ENCODE measurements at regions not wholly inside any gene's neighbourhood (a gene's known extent, or its start where the extent isn't known, plus 50 kb on each side); places are given as distances from the start of the nearest gene placed in this dataset.

DNA sequence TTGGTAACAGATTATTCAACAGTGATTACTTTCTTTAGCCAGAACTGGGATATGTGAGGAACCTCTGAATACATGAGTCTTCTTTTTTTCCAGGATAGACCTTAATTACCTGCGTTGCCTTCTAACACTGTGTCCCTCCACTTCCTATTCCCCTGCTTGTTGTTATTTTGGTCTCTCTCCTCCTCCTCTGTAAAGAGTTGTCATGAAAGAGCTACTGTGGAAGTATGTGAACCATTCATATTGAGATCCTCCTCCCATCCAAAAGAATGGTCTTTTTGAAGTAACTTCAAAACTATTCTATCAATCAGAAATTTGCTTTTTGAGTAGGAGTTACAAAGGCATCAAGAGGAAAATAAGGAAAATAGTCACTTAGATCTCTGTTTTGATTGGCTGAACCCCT is 420.0 kb upstream of the TENM3 start:
- WGBS (ENCODE audit: insufficient coverage), result no CpG with 5 or more reads among the region's 1 CpG

DNA sequence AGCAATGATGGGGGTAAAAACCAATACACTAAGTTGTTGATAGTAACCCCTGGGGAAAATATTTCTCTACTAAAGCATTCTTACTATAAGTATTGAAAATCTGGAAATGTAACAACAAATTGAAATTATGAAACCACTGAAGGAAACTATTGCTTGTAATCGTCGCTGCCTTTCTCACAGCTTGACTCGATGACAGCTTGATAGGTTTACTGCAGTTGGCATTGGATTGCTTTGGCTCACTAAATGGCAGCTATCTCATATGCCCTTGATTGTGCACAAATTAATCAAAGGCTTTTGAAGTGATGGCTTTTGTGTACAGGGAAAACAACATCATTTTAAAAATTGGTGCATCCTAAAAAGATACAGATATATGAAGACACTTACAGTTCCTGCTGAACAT is 419.6 kb upstream of the TENM3 start:
- intact Hi-C loops (cut with micrococcal nuclease), result no loop called here
- H3K36me3 ChIP-seq (replicated peaks in 1 of 2; ENCODE audit: control insufficient read depth in 1 of 2, insufficient read depth in 2 of 2, low read length in 2 of 2), result no peaks in the 10 kb centered on the region
- Mint-ChIP-seq H3K9me3 (peaks cover 0 to 12% (median 2%) of the 10 kb centered on the region in 7 donors), H3K27ac (no peak overlapping the region), H3K36me3 (no peaks in the 10 kb centered on the region), H3K27me3 (ENCODE audit: low read depth in 3 of 3) (no peaks in the 10 kb centered on the region), H3K4me1 (no peaks in the 10 kb centered on the region), H3K4me3 (no peak overlapping the region)
- H3K27me3 ChIP-seq (ENCODE audit: control insufficient read depth in 2 of 2, insufficient read depth in 2 of 2, low read length in 2 of 2), result no peaks in the 10 kb centered on the region
- DNase-seq, result no peak
- H3K4me3 ChIP-seq (replicated peaks in 1 of 3; ENCODE audit: low read depth in 2 of 3, low read length in 3 of 3), result no peak overlapping the region
- no peak overlapping the region for H3K4me2 ChIP-seq (replicated peaks; ENCODE audit: extremely low read depth, low read length, poor library complexity, severe bottlenecking)
- H4K20me1 ChIP-seq (ENCODE audit: insufficient read depth, low read length), result no peaks in the 10 kb centered on the region
- WGBS (ENCODE audit: insufficient coverage), result 85% methylated on average over 3 of the region's 3 CpGs
- TF ChIP-seq, protein P1, sequence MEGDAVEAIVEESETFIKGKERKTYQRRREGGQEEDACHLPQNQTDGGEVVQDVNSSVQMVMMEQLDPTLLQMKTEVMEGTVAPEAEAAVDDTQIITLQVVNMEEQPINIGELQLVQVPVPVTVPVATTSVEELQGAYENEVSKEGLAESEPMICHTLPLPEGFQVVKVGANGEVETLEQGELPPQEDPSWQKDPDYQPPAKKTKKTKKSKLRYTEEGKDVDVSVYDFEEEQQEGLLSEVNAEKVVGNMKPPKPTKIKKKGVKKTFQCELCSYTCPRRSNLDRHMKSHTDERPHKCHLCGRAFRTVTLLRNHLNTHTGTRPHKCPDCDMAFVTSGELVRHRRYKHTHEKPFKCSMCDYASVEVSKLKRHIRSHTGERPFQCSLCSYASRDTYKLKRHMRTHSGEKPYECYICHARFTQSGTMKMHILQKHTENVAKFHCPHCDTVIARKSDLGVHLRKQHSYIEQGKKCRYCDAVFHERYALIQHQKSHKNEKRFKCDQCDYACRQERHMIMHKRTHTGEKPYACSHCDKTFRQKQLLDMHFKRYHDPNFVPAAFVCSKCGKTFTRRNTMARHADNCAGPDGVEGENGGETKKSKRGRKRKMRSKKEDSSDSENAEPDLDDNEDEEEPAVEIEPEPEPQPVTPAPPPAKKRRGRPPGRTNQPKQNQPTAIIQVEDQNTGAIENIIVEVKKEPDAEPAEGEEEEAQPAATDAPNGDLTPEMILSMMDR (IDR thresholded peaks at IDR 0.05), result no peak
- no peak overlapping the region for H3K9ac ChIP-seq (ENCODE audit: insufficient read depth, low read length, poor library complexity, severe bottlenecking)
- no peaks in the 10 kb centered on the region for H3K4me1 ChIP-seq (ENCODE audit: control insufficient read depth in 1 of 2, insufficient read depth in 2 of 2, low read length in 2 of 2)
- H3K27ac ChIP-seq (ENCODE audit: low read depth in 1 of 2, low read length in 2 of 2), result no peak overlapping the region
- H3K9me3 ChIP-seq (replicated peaks in 1 of 2; ENCODE audit: control insufficient read depth in 1 of 2, insufficient read depth in 1 of 2, low read length in 2 of 2), result peaks cover 0 to 3% of the 10 kb centered on the region in 2 donors
- no peak overlapping the region for H2AFZ ChIP-seq (ENCODE audit: insufficient read depth, low read depth, low read length, poor library complexity, severe bottlenecking)
- H3K79me2 ChIP-seq (ENCODE audit: insufficient read depth, low read length), result no peaks in the 10 kb centered on the region

More for the DNA sequence above, 420.0 kb upstream of the TENM3 start:
- Histone ChIP-seq H2AFZ (ENCODE audit: insufficient read depth, low read depth, low read length, poor library complexity, severe bottlenecking) (no peak overlapping the region), H3K4me2 (replicated peaks; ENCODE audit: extremely low read depth, low read length, poor library complexity, severe bottlenecking) (no peak overlapping the region), H3K27me3 (ENCODE audit: control insufficient read depth in 2 of 2, insufficient read depth in 2 of 2, low read length in 2 of 2) (no peaks in the 10 kb centered on the region), H3K9ac (ENCODE audit: insufficient read depth, low read length, poor library complexity, severe bottlenecking) (no peak overlapping the region), H3K36me3 (replicated peaks in 1 of 2; ENCODE audit: control insufficient read depth in 1 of 2, insufficient read depth in 2 of 2, low read length in 2 of 2) (no peaks in the 10 kb centered on the region), H3K9me3 (replicated peaks in 1 of 2; ENCODE audit: control insufficient read depth in 1 of 2, insufficient read depth in 1 of 2, low read length in 2 of 2) (peaks cover 0 to 3% of the 10 kb centered on the region in 2 donors), H3K4me3 (replicated peaks in 1 of 3; ENCODE audit: low read depth in 2 of 3, low read length in 3 of 3) (no peak overlapping the region), H3K4me1 (ENCODE audit: control insufficient read depth in 1 of 2, insufficient read depth in 2 of 2, low read length in 2 of 2) (no peaks in the 10 kb centered on the region), H3K27ac (ENCODE audit: low read depth in 1 of 2, low read length in 2 of 2) (no peak overlapping the region), H4K20me1 (ENCODE audit: insufficient read depth, low read length) (no peaks in the 10 kb centered on the region), H3K79me2 (ENCODE audit: insufficient read depth, low read length) (no peaks in the 10 kb centered on the region)
- Mint-ChIP-seq H3K27ac (no peak overlapping the region), H3K27me3 (ENCODE audit: low read depth in 3 of 3) (no peaks in the 10 kb centered on the region), H3K9me3 (peaks cover 0 to 12% (median 2%) of the 10 kb centered on the region in 7 donors), H3K4me3 (no peak overlapping the region), H3K4me1 (no peaks in the 10 kb centered on the region), H3K36me3 (no peaks in the 10 kb centered on the region)
- intact Hi-C loops (cut with micrococcal nuclease), result no loop called here
- TF ChIP-seq, protein P1 (IDR thresholded peaks at IDR 0.05), result no peak
- no peak for DNase-seq

Measured in CD14-positive monocyte (primary cell).